ENCODE measurements at regions not wholly inside any gene's neighbourhood (a gene's known extent, or its start where the extent isn't known, plus 50 kb on each side); places are given as distances from the start of the nearest gene placed in this dataset.

DNA sequence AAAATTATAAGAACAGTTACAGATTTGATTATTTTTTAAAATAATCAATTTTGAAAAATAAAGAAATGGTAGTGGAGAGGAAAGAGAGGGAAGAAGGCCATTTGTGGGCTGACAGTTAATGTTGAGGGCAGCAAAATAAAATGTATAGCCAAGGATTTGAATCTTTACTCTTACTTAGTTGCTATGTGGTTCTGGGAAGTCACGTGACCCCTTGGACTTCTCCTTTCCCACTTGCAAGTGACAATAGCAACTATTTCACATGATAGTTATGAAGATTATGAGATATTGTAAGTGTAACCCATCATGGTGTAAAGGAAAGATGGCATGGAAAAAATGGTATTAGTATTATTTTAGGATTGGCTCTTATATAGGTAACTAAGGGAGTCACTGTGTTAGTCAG, 567.3 kb upstream of the GHITM start:
- ATAC-seq (ENCODE audit: low FRiP score): no peak
- TF ChIP-seq, protein P1, sequence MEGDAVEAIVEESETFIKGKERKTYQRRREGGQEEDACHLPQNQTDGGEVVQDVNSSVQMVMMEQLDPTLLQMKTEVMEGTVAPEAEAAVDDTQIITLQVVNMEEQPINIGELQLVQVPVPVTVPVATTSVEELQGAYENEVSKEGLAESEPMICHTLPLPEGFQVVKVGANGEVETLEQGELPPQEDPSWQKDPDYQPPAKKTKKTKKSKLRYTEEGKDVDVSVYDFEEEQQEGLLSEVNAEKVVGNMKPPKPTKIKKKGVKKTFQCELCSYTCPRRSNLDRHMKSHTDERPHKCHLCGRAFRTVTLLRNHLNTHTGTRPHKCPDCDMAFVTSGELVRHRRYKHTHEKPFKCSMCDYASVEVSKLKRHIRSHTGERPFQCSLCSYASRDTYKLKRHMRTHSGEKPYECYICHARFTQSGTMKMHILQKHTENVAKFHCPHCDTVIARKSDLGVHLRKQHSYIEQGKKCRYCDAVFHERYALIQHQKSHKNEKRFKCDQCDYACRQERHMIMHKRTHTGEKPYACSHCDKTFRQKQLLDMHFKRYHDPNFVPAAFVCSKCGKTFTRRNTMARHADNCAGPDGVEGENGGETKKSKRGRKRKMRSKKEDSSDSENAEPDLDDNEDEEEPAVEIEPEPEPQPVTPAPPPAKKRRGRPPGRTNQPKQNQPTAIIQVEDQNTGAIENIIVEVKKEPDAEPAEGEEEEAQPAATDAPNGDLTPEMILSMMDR (IDR thresholded peaks at IDR 0.05): no peak
- no peak for DNase-seq (ENCODE audit: low spot score)

DNA sequence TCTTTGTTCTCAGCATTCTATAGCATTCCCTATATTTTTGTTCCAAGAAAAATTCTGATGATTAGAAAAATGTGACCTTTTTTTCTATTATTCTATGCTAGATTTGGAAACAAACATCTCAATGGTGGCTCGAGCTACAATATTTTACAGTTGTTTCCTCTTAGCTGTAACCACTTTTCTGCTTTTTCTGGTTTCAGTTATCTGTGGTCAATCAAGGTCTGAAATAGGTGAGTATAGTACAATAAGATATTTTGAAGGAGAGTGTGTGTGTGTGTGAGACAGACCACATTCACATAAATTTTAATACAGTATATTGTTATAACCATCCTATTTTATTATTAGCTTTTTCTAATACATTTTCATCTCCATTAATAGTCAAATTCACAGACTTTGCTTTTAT, 564.5 kb upstream of the GHITM start:
- TF ChIP-seq, protein P1 (IDR thresholded peaks at IDR 0.05): no peak
- no peak for ATAC-seq (ENCODE audit: low FRiP score)
- DNase-seq (ENCODE audit: low spot score): no peak

DNA sequence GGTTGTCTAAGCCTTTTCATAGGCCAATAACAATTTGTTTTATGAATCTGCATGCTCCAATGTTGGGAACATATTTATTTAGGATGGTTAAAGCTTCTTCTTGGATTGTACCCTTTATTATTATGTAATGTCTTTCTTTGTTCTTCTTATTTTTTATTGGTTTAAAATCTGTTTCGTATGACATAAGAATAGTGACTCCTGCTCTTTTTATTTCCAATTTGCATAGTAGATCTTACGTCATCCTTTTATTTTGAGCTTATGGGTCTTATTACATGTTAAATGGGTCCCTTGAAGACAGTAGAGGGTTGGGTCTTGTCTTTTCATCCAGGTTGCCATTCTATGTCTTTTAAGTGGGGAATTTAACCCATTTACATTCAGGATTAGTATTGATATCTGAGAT, 561.9 kb upstream of the GHITM start:
- DNase-seq (ENCODE audit: low spot score) (no peak), ATAC-seq (ENCODE audit: low FRiP score) (no peak)
- TF ChIP-seq, protein P1 (IDR thresholded peaks at IDR 0.05): no peak

DNA sequence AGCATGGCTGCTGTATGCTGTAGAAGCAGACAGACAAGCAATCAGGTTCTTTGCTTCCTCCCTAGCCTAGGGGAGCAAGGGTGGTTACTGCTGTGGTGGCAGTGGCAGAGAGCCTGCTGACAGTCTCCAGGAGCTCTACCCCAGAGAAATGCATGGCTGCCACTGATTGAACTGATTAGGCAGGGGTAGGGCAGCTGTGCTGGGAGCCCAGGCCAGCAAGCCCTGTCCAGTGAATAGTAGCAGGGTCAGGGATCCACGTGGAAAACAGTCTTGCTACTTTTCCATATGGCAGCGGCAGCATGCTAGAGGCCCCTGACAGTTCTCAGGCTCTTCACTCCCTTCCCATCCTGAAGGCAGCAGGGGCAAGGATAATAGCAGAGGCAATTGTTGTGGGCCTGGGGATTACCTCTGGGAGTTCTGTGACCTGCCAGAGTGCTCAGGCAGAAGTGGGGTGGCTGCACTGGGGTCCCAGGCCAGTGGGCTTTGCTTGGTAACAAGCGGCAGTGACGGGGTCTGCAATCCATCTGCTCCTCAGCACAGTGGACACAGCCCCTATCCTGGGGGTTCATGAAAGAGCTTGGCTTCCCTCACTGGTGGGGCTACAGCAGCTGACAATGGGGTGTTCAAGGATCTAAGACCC, 558.8 kb upstream of the GHITM start:
- no peak for ATAC-seq (ENCODE audit: low FRiP score)
- no peak for DNase-seq (ENCODE audit: low spot score)
- TF ChIP-seq, protein P1 (IDR thresholded peaks at IDR 0.05): no peak

DNA sequence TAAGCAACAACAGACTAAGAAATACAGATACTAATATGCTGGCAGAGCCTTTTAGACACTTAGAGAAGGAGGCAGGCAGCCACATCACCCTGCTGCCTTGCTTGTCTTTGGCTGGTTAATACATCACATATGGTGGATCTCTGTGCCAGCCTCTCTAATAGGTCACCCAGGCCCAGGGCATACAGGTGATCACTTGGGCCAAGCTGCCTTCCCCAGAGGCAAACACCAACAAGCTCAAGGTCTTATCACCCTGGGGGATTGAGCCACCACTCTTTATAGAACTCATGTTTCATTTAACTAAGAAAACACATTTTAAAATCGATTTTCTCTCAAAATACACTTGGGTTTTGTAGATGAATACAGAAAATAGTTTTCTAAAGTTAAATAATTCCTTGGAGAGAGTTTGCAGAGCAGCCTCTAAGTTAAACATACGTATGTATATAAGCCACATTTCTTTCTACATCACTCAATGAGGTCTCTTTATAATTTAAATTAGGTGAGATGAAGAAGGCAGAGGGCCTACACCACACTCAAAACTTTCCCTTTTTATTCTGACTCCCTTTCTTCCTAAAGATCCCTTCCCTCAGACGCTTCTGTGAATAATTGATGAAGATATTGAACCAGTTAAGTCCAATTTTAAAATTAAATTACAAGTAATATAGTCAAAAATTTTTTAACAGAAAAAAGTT, 556.8 kb upstream of the GHITM start:
- no peak for ATAC-seq (ENCODE audit: low FRiP score)
- TF ChIP-seq, protein P1 (IDR thresholded peaks at IDR 0.05): no peak
- no peak for DNase-seq (ENCODE audit: low spot score)

DNA sequence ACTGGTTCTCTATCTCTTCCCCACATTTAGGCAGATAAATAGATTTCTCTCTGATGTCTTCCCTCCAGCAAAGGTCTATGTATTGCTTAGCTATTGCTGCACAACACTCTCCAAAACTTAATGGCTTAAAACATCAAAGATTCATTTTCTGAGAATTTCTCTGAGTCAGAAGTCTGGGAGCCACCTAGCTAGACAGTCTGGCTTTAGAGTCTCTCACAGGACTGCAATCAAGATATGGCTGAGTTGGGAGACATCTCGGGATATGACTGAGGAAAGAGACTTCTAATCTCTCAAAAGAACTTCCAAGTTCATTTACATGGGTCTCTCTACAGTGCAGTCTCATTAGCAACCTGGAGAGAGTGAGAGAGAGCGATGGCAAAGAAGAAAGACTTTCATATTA, 553.6 kb upstream of the GHITM start:
- TF ChIP-seq, protein P1 (IDR thresholded peaks at IDR 0.05): no peak
- ATAC-seq (ENCODE audit: low FRiP score): no peak

DNA sequence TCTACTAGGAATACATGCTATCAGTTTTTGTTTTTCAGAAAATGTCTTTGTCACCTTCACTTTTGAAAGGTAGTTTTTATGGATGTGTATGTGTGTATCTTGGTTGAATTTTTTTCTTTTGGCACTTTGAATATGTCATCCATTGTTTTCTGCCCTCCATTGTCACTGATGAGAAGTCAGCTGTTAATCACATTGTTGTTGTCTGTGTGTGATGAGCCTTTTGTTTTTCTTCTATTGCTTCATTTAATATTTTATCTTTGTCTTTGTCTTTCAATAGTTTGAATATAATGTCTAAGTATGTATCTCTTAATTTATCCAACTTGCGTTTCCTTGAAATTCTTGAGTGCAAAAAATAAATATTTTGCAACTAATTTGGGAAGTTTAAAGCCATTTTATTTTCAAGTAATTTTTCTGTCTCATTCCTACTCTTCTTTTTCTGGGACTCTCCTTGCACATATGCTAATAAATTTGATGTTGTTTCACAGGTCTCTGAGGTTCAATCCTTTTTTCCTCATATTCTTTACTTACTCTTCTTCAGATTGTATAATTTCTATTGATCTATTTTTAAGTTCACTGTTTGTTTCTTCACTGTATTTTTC, 546.9 kb upstream of the GHITM start:
- TF ChIP-seq, protein P1 (IDR thresholded peaks at IDR 0.05): no peak
- no peak for ATAC-seq (ENCODE audit: low FRiP score)
- DNase-seq (ENCODE audit: low spot score): no peak

More for the DNA sequence above, 553.6 kb upstream of the GHITM start:
- no peak for DNase-seq (ENCODE audit: low spot score)
